Large intestine (tissue), 3 donors: ENCODE measurements at regions not wholly inside any gene's neighbourhood (a gene's known extent, or its start where the extent isn't known, plus 50 kb on each side); places are given as distances from the start of the nearest gene placed in this dataset.

ENCODE experiments used
- DNase-seq, 2 donors: peaks; one replicate each; pipeline versions ENCODE4 v3.0.0 to v3.0.0-alpha.2; 2013
- H3K27ac ChIP-seq: one replicate; pipeline ENCODE4 v1.5.1; 2013; ENCODE audit warnings: low read length
- H3K27me3 ChIP-seq: 2 replicates; pipeline ENCODE4 v1.6.1; 2013; ENCODE audit warnings: low read length; ENCODE audit not compliant: control insufficient read depth, insufficient read depth
- H3K36me3 ChIP-seq: 2 replicates; pipeline ENCODE4 v1.6.1; 2013; ENCODE audit warnings: low read length; ENCODE audit not compliant: control insufficient read depth, insufficient read depth
- H3K4me1 ChIP-seq: one replicate; pipeline ENCODE4 v1.6.1; 2013; ENCODE audit warnings: low read length; ENCODE audit not compliant: control insufficient read depth, insufficient read depth
- H3K4me3 ChIP-seq: one replicate; pipeline ENCODE4 v1.5.1; 2013; ENCODE audit warnings: low read length
- H3K9me3 ChIP-seq: one replicate; pipeline ENCODE4 v1.6.1; 2013; ENCODE audit warnings: mild to moderate bottlenecking, low read depth, low read length, moderate library complexity; ENCODE audit not compliant: control insufficient read depth
- WGBS: methylation state at CpG from one replicate; pipeline ENCODE4 v1.1.5; 2013; ENCODE audit warnings: low lambda C conversion rate; ENCODE audit not compliant: insufficient coverage; 5-methylcytosine and 5-hydroxymethylcytosine counted together

GRCh38 chr7:132733860-132734259, 157.6 kb upstream of the PLXNA4 start:
- H3K27ac ChIP-seq = no peak overlapping the region
- H3K27me3 ChIP-seq = peaks cover 6% of the 10 kb centered on the region
- no peaks in the 10 kb centered on the region for H3K9me3 ChIP-seq
- no CpG with 5 or more reads among the region's 9 CpGs for WGBS
- H3K36me3 ChIP-seq = no peaks in the 10 kb centered on the region
- no peaks in the 10 kb centered on the region for H3K4me1 ChIP-seq
- no peak overlapping the region for H3K4me3 ChIP-seq
- DNase-seq = no peak

- no peaks in the 10 kb centered on the region for H3K36me3 ChIP-seq
- no peak for DNase-seq
- no peaks in the 10 kb centered on the region for H3K9me3 ChIP-seq
- no peak overlapping the region for H3K27ac ChIP-seq
- no peak overlapping the region for H3K4me3 ChIP-seq
- H3K4me1 ChIP-seq = no peaks in the 10 kb centered on the region
- WGBS = 90% methylated on average over 2 of the region's 8 CpGs
- peaks cover 5% of the 10 kb centered on the region for H3K27me3 ChIP-seq
Measured at GRCh38 chr7:132732321-132732865, 156.1 kb upstream of the PLXNA4 start.

- Histone ChIP-seq H3K27me3 (peaks cover 2% of the 10 kb centered on the region), H3K4me3 (no peak overlapping the region), H3K27ac (no peak overlapping the region), H3K9me3 (no peaks in the 10 kb centered on the region), H3K36me3 (no peaks in the 10 kb centered on the region), H3K4me1 (no peaks in the 10 kb centered on the region)
- 88% methylated on average over 1 of the region's 4 CpGs for WGBS
- no peak for DNase-seq
Measured at GRCh38 chr7:132730105-132730504, 153.8 kb upstream of the PLXNA4 start.

- WGBS = 100% methylated on average over 1 of the region's 4 CpGs
- Histone ChIP-seq H3K27ac (no peak overlapping the region), H3K36me3 (no peaks in the 10 kb centered on the region), H3K9me3 (no peaks in the 10 kb centered on the region), H3K27me3 (peaks cover 6% of the 10 kb centered on the region), H3K4me1 (no peaks in the 10 kb centered on the region), H3K4me3 (no peak overlapping the region)
- no peak for DNase-seq
Measured at GRCh38 chr7:132723506-132724081, 147.3 kb upstream of the PLXNA4 start.

GRCh38 chr7:132720835-132721234, 144.6 kb upstream of the PLXNA4 start:
- no peaks in the 10 kb centered on the region for H3K9me3 ChIP-seq
- no CpG with 5 or more reads among the region's 5 CpGs for WGBS
- H3K27ac ChIP-seq = no peak overlapping the region
- DNase-seq = no peak
- no peaks in the 10 kb centered on the region for H3K4me1 ChIP-seq
- no peak overlapping the region for H3K4me3 ChIP-seq
- H3K36me3 ChIP-seq = no peaks in the 10 kb centered on the region
- peaks cover 3% of the 10 kb centered on the region for H3K27me3 ChIP-seq

GRCh38 chr7:132713893-132714292, 137.6 kb upstream of the PLXNA4 start:
- H3K36me3 ChIP-seq = no peaks in the 10 kb centered on the region
- no peak for DNase-seq
- no peak overlapping the region for H3K4me3 ChIP-seq
- WGBS = 95% methylated on average over 3 of the region's 3 CpGs
- no peak overlapping the region for H3K27ac ChIP-seq
- H3K9me3 ChIP-seq = no peaks in the 10 kb centered on the region
- no peaks in the 10 kb centered on the region for H3K4me1 ChIP-seq
- H3K27me3 ChIP-seq = peaks cover 4% of the 10 kb centered on the region

GRCh38 chr7:132709971-132710567, 133.8 kb upstream of the PLXNA4 start:
- H3K4me3 ChIP-seq = no peak overlapping the region
- no peak overlapping the region for H3K27ac ChIP-seq
- WGBS = no CpG with 5 or more reads among the region's 7 CpGs
- peak in 1 of 2 donors; percentile 9 for DNase-seq
- peaks cover 4% of the 10 kb centered on the region for H3K27me3 ChIP-seq
- no peaks in the 10 kb centered on the region for H3K36me3 ChIP-seq
- H3K9me3 ChIP-seq = no peaks in the 10 kb centered on the region
- no peaks in the 10 kb centered on the region for H3K4me1 ChIP-seq

GRCh38 chr7:132708470-132708869, 132.2 kb upstream of the PLXNA4 start:
- Histone ChIP-seq H3K9me3 (no peaks in the 10 kb centered on the region), H3K27me3 (peaks cover 2% of the 10 kb centered on the region), H3K36me3 (no peaks in the 10 kb centered on the region), H3K27ac (no peak overlapping the region), H3K4me3 (no peak overlapping the region), H3K4me1 (no peaks in the 10 kb centered on the region)
- DNase-seq = no peak
- no CpG with 5 or more reads among the region's 5 CpGs for WGBS

- no peak overlapping the region for H3K27ac ChIP-seq
- H3K9me3 ChIP-seq = no peaks in the 10 kb centered on the region
- H3K4me1 ChIP-seq = no peaks in the 10 kb centered on the region
- WGBS = no CpG with 5 or more reads among the region's 5 CpGs
- H3K4me3 ChIP-seq = no peak overlapping the region
- no peaks in the 10 kb centered on the region for H3K36me3 ChIP-seq
- no peak for DNase-seq
- peaks cover 1% of the 10 kb centered on the region for H3K27me3 ChIP-seq
Measured at GRCh38 chr7:132705146-132705545, 128.9 kb upstream of the PLXNA4 start.

- Histone ChIP-seq H3K27ac (no peak overlapping the region), H3K27me3 (no peaks in the 10 kb centered on the region), H3K4me1 (no peaks in the 10 kb centered on the region), H3K4me3 (no peak overlapping the region), H3K9me3 (no peaks in the 10 kb centered on the region), H3K36me3 (no peaks in the 10 kb centered on the region)
- WGBS = no CpG with 5 or more reads among the region's 7 CpGs
- DNase-seq = no peak
Measured at GRCh38 chr7:132703742-132704141, 127.5 kb upstream of the PLXNA4 start.

GRCh38 chr7:132697003-132697402, 120.7 kb upstream of the PLXNA4 start:
- Histone ChIP-seq H3K9me3 (no peaks in the 10 kb centered on the region), H3K27me3 (peaks cover 7% of the 10 kb centered on the region), H3K4me3 (no peak overlapping the region), H3K27ac (no peak overlapping the region), H3K36me3 (no peaks in the 10 kb centered on the region), H3K4me1 (no peaks in the 10 kb centered on the region)
- WGBS = no CpG with 5 or more reads among the region's 4 CpGs
- DNase-seq = no peak
